Nephron (organoid): ENCODE measurements at regions not wholly inside any gene's neighbourhood (a gene's known extent, or its start where the extent isn't known, plus 50 kb on each side); places are given as distances from the start of the nearest gene placed in this dataset.

ENCODE experiments used
- H3K27ac Mint-ChIP-seq, 3 experiments: 2 replicates each; pipeline ENCODE4 v1.8.0; 2020; ENCODE audit warnings: mixed read lengths in 3 of 3, mild to moderate bottlenecking in 2 of 3, moderate library complexity in 1 of 3
- H3K27me3 Mint-ChIP-seq: 2 replicates; pipeline ENCODE4 v1.8.0; 2021; ENCODE audit warnings: low read depth, mild to moderate bottlenecking, moderate library complexity, mixed read lengths
- H3K36me3 Mint-ChIP-seq: 2 replicates; pipeline ENCODE4 v1.8.0; 2020; ENCODE audit warnings: low read depth, mixed read lengths
- H3K4me1 Mint-ChIP-seq: 2 replicates; pipeline ENCODE4 v1.8.0; 2020; ENCODE audit warnings: mixed read lengths
- H3K4me3 Mint-ChIP-seq, 3 experiments: 2 replicates each; pipeline ENCODE4 v1.8.0; 2020; ENCODE audit warnings: mild to moderate bottlenecking in 3 of 3, mixed read lengths in 3 of 3, moderate library complexity in 2 of 3
- H3K9me3 Mint-ChIP-seq: 2 replicates; pipeline ENCODE4 v1.8.0; 2020; ENCODE audit warnings: mixed read lengths
- CTCF ChIP-seq, 3 experiments: fragments of 200-600 bp; sonication (generic); IDR thresholded peaks; one replicate each; pipeline ENCODE4 v1.5.0; 2021; ENCODE audit warnings: antibody characterized with exemption in 3 of 3; ENCODE audit not compliant: unreplicated experiment in 3 of 3

DNA sequence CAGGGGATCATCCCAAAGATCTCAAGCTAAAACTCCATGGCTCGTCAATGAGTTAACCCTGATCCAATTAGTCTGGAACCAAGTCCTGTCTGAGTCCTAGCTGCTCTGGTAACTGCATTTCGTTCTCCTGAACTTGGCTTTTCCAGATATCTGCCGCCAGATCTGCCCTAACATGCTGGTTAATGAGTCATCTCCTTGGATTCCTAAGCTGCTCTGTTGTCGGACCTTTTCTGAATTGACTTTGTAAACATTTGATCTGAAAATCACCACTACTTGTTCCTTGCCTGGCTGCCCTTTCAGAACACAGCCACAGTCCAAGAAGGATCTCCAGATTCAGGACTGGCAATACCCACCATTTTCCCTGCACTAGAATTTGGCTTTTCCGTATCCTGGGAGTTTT lies 473.0 kb downstream of the ZSWIM6 start:
- no peak for TF ChIP-seq CTCF (IDR thresholded peaks at IDR 0.05; ENCODE audit: unreplicated experiment in 3 of 3)
- Mint-ChIP-seq H3K27ac (no peak overlapping the region), H3K27me3 (peaks cover 9% of the 10 kb centered on the region), H3K4me1 (peaks cover 6% of the 10 kb centered on the region), H3K9me3 (no peaks in the 10 kb centered on the region), H3K4me3 (no peak overlapping the region), H3K36me3 (no peaks in the 10 kb centered on the region)

- Mint-ChIP-seq H3K27ac (no peak overlapping the region), H3K27me3 (peaks cover 11% of the 10 kb centered on the region), H3K9me3 (no peaks in the 10 kb centered on the region), H3K4me3 (no peak overlapping the region), H3K36me3 (no peaks in the 10 kb centered on the region), H3K4me1 (peaks cover 6% of the 10 kb centered on the region)
- TF ChIP-seq CTCF (IDR thresholded peaks at IDR 0.05; ENCODE audit: unreplicated experiment in 3 of 3): no peak
Measured at GRCh38 chr5:61806491-61807020, 474.5 kb downstream of the ZSWIM6 start.

DNA sequence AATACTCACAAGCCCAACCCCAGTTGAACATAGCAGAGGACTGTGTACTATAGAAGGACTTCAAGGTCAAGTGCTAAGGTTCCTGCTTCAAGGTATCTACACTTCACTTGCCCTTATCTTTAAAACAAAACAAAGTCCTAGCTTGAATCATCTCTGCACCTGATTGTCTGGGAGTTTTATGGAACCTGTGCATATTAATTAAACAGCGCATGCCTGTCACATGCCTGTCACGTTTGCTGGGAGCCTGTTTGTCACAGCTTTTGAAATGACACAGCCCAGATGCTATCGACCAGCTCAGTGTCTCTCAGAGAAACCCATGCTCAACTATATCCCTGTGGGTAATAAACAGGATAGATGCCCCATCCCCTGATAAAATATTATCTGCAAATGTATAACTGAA lies 476.0 kb downstream of the ZSWIM6 start:
- H3K4me3 Mint-ChIP-seq: no peak overlapping the region
- no peaks in the 10 kb centered on the region for H3K36me3 Mint-ChIP-seq
- no peaks in the 10 kb centered on the region for H3K9me3 Mint-ChIP-seq
- H3K27me3 Mint-ChIP-seq: peaks cover 15% of the 10 kb centered on the region
- no peak overlapping the region for H3K27ac Mint-ChIP-seq
- peaks cover 6% of the 10 kb centered on the region for H3K4me1 Mint-ChIP-seq
- TF ChIP-seq CTCF (IDR thresholded peaks at IDR 0.05; ENCODE audit: unreplicated experiment in 3 of 3): no peak

DNA sequence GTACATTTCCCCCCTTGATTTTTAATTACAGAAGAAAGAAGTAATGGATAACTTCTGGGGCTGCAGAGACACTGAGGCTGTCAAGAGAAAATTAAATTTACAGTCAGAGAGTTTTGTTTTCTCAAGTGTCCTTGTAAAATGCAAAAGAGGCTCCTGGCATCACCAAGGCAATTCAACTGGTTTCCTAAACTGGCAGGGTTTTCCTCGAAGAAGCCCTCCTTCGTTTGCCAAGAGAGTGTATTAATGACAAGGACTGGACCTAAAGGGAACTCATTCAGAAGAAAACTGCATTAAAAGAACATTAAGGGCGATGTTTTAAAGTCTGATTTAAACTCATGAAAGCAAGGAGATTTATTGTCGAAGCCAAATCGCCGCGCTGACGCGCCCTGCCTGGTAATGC lies 476.9 kb downstream of the ZSWIM6 start:
- TF ChIP-seq CTCF (IDR thresholded peaks at IDR 0.05; ENCODE audit: unreplicated experiment in 3 of 3): no peak
- H3K27me3 Mint-ChIP-seq: peaks cover 15% of the 10 kb centered on the region
- no peaks in the 10 kb centered on the region for H3K9me3 Mint-ChIP-seq
- no peak overlapping the region for H3K27ac Mint-ChIP-seq
- H3K4me3 Mint-ChIP-seq: no peak overlapping the region
- peaks cover 6% of the 10 kb centered on the region for H3K4me1 Mint-ChIP-seq
- no peaks in the 10 kb centered on the region for H3K36me3 Mint-ChIP-seq

GRCh38 chr5:61809651-61810050 lies 477.6 kb downstream of the ZSWIM6 start:
- TF ChIP-seq CTCF (IDR thresholded peaks at IDR 0.05; ENCODE audit: unreplicated experiment in 3 of 3): no peak
- no peaks in the 10 kb centered on the region for H3K9me3 Mint-ChIP-seq
- peaks cover 6% of the 10 kb centered on the region for H3K4me1 Mint-ChIP-seq
- peaks cover 16% of the 10 kb centered on the region for H3K27me3 Mint-ChIP-seq
- H3K36me3 Mint-ChIP-seq: no peaks in the 10 kb centered on the region
- no peak overlapping the region for H3K27ac Mint-ChIP-seq
- H3K4me3 Mint-ChIP-seq: no peak overlapping the region

DNA sequence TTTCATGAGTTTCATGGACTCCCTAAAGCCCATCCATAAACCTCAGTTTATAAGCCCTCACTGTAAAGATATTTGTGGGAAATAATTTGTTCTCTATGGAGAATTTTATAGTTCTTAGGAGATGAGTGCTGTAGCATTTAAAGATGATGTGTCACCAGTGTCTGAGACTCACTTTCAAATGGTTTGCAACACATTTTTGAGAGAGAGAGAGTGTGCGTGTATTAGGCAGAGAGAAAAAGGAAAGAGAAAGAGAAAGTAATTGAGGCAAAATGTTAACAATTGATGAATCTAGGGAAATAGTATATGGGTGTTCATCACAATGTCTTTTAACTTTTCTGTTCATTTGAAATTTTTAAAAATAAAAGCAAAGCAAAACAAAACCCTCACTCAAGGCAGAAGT lies 479.0 kb downstream of the ZSWIM6 start:
- Mint-ChIP-seq H3K27me3 (peaks cover 19% of the 10 kb centered on the region), H3K27ac (no peak overlapping the region), H3K9me3 (no peaks in the 10 kb centered on the region), H3K36me3 (no peaks in the 10 kb centered on the region), H3K4me3 (no peak overlapping the region), H3K4me1 (peaks cover 11% of the 10 kb centered on the region)
- TF ChIP-seq CTCF (IDR thresholded peaks at IDR 0.05; ENCODE audit: unreplicated experiment in 3 of 3): no peak
